GM12891 (cell line): ENCODE measurements at regions not wholly inside any gene's neighbourhood (a gene's known extent, or its start where the extent isn't known, plus 50 kb on each side); places are given as distances from the start of the nearest gene placed in this dataset.

Source experiments
- PAX5 ChIP-seq: IDR thresholded peaks from 2 replicates; pipeline ENCODE4 v1.6.1; 2011; ENCODE audit warnings: low read length, moderate library complexity, mild to moderate bottlenecking; ENCODE audit not compliant: insufficient read depth, severe bottlenecking
- POLR2A ChIP-seq: IDR thresholded peaks from 2 replicates; pipeline ENCODE4 v1.6.1; 2011; ENCODE audit warnings: low read depth, low read length, control low read depth
- POLR2AphosphoS5 ChIP-seq: IDR thresholded peaks from 2 replicates; pipeline ENCODE4 v1.6.1; 2011; ENCODE audit warnings: low read depth, low read length, control low read depth
- SPI1 ChIP-seq: IDR thresholded peaks from 2 replicates; pipeline ENCODE4 v1.6.1; 2011; ENCODE audit warnings: low read depth, low read length, control low read depth
- TAF1 ChIP-seq: IDR thresholded peaks from 2 replicates; pipeline ENCODE4 v1.6.1; 2011; ENCODE audit warnings: low read depth, low read length, control low read depth

DNA sequence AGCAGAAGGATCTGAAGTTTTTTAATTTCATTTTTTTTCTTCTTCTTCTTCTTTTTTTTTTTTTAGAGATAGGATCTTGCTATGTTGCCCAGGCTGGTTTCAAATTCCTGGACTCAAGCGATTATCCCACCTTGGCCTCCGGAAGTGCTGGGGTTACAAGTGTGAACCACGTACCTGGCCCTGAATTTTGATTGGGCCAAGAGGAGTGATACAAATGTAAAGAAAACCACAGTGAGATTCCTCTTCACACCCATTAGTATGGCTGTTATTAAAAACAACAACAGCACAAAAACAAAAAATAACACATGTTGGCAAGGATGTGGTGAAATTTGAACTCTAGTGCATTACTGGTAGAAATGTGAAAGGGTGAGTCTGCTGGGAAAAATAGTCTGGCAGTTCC, 79.1 kb downstream of the KLF4 start:
- TF ChIP-seq POLR2AphosphoS5 (no peak), SPI1 (no peak), POLR2A (no peak), PAX5 (no peak), TAF1 (no peak)
